Sigmoid colon (tissue), 6 donors: ENCODE measurements at regions not wholly inside any gene's neighbourhood (a gene's known extent, or its start where the extent isn't known, plus 50 kb on each side); places are given as distances from the start of the nearest gene placed in this dataset.
A peak's percentile ranks its signal among the peaks of the same experiment; 100 is the strongest.

ENCODE experiments used
- DNase-seq: peaks from one replicate; pipeline ENCODE4 v3.0.0-alpha.2; 2019
- H3K27ac ChIP-seq, 4 donors: fragments of 200-600 bp; sonication (generic); one replicate each; pipeline ENCODE4 v1.5.1; 2016 to 2019; ENCODE audit warnings: mild to moderate bottlenecking in 1 of 4
- H3K27me3 ChIP-seq, 3 donors: fragments of 200-600 bp; sonication (generic); one replicate each; pipeline ENCODE4 v1.5.1; 2019; ENCODE audit warnings: mild to moderate bottlenecking in 1 of 3
- H3K36me3 ChIP-seq, 4 donors: fragments of 200-600 bp; sonication (generic); one replicate each; pipeline ENCODE4 v1.5.1; 2016 to 2019
- H3K4me1 ChIP-seq, 4 donors: fragments of 200-600 bp; sonication (generic); one replicate each; pipeline ENCODE4 v1.5.1; 2017 to 2019
- H3K4me3 ChIP-seq, 4 donors: fragments of 200-600 bp; sonication (generic); one replicate each; pipeline ENCODE4 v1.5.1; 2017 to 2019; ENCODE audit warnings: mild to moderate bottlenecking in 2 of 4, moderate library complexity in 1 of 4
- H3K9me3 ChIP-seq, 4 donors: fragments of 200-600 bp in 3 of 4; sonication (generic) in 3 of 4; one replicate each; pipeline versions ENCODE4 v1.5.1 to v1.6.1; 2013 to 2019
- CTCF ChIP-seq, 4 experiments: fragments of 450-650 bp in 3 of 4; fragments of 200-600 bp in 1 of 4; IDR thresholded peaks; one replicate each; pipeline ENCODE4 v1.5.1; 2016 to 2019; ENCODE audit warnings: antibody characterized with exemption in 4 of 4, mild to moderate bottlenecking in 3 of 4, moderate library complexity in 2 of 4
- EP300 ChIP-seq, 4 donors: sonication (generic); formaldehyde crosslinking; IDR thresholded peaks; one replicate each; pipeline ENCODE4 v1.6.1; 2017; ENCODE audit warnings: antibody characterized with exemption in 4 of 4
- POLR2A ChIP-seq, 2 donors: fragments of 450-650 bp; IDR thresholded peaks; one replicate each; pipeline ENCODE4 v1.6.1; 2016; ENCODE audit warnings: antibody characterized with exemption in 2 of 2, mild to moderate bottlenecking in 2 of 2, moderate library complexity in 2 of 2
- POLR2AphosphoS5 ChIP-seq, 4 donors: sonication (generic); formaldehyde crosslinking; IDR thresholded peaks; one replicate each; pipeline ENCODE4 v1.6.1; 2017; ENCODE audit warnings: antibody characterized with exemption in 4 of 4
- WGBS, 2 donors: extraction: QIAGEN DNeasy Blood & Tissue Kit; methylation state at CpG; one replicate each; pipeline ENCODE4 v1.1.7; 2013; 5-methylcytosine and 5-hydroxymethylcytosine counted together
- intact Hi-C: fragments of 100-400 bp; cut with DNase I; formaldehyde crosslinking; loops from one replicate; pipeline ENCODE4 v1.15.1; 2023
- donor health status: healthy with polysubstance abuse.
- donor health status: healthy.

- WGBS, 2 donors = 87 to 88% methylated on average over 4 of the region's 4 CpGs
- DNase-seq = no peak
- H3K27ac ChIP-seq = peak overlapping the region in 2 of 4 donors; percentile 18 to 21
- no peak for TF ChIP-seq POLR2A (IDR thresholded peaks at IDR 0.05)
- TF ChIP-seq EP300 (IDR thresholded peaks at IDR 0.05) = no peak
- no peak for TF ChIP-seq CTCF (IDR thresholded peaks at IDR 0.05)
- no peak for TF ChIP-seq POLR2AphosphoS5 (IDR thresholded peaks at IDR 0.05)
- intact Hi-C loops = no loop called here
- no peak overlapping the region for H3K4me3 ChIP-seq
- H3K27me3 ChIP-seq = no peaks in the 10 kb centered on the region
- no peaks in the 10 kb centered on the region for H3K36me3 ChIP-seq
- no peaks in the 10 kb centered on the region for H3K4me1 ChIP-seq
- no peaks in the 10 kb centered on the region for H3K9me3 ChIP-seq
These were observed 622.4 kb upstream of the TBX3 start for GRCh38 chr12:115306380-115306779.

DNA sequence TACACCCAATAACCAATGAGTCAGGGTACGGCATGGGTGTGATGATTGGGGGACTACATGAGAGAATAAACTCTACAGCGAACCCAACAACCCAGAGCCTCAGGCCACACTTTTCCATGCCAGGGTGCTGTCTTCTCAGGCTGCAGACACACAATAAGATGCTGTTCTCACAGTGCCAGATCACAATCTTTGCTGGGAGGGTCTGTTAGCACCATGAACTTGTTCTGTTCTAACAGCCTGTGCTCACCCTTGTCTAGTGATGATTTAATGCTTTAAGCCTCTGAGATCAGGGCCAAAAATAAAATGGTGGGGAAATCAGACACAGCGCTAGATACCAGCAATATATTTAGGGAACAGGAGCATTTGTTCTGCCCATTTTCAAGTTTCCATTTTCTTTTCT is 621.9 kb upstream of the TBX3 start:
- WGBS, 2 donors = 87 to 93% methylated on average over 3 of the region's 3 CpGs
- Histone ChIP-seq H3K9me3 (no peaks in the 10 kb centered on the region), H3K4me3 (no peak overlapping the region), H3K36me3 (no peaks in the 10 kb centered on the region), H3K4me1 (no peaks in the 10 kb centered on the region), H3K27me3 (no peaks in the 10 kb centered on the region), H3K27ac (peak overlapping the region in 2 of 4 donors; percentile 18 to 21)
- DNase-seq = no peak
- intact Hi-C loops = no loop called here
- TF ChIP-seq EP300 (IDR thresholded peaks at IDR 0.05) (no peak), POLR2AphosphoS5 (IDR thresholded peaks at IDR 0.05) (peak in 1 of 4 donors; percentile 26)

GRCh38 chr12:115305275-115305674 is 621.3 kb upstream of the TBX3 start:
- Histone ChIP-seq H3K27ac (no peak overlapping the region), H3K4me1 (no peaks in the 10 kb centered on the region), H3K9me3 (no peaks in the 10 kb centered on the region), H3K4me3 (no peak overlapping the region), H3K27me3 (no peaks in the 10 kb centered on the region), H3K36me3 (no peaks in the 10 kb centered on the region)
- 90 to 92% methylated on average over 4 of the region's 4 CpGs for WGBS, 2 donors
- TF ChIP-seq POLR2AphosphoS5 (IDR thresholded peaks at IDR 0.05) = no peak
- no peak for TF ChIP-seq CTCF (IDR thresholded peaks at IDR 0.05)
- TF ChIP-seq EP300 (IDR thresholded peaks at IDR 0.05) = no peak
- TF ChIP-seq POLR2A (IDR thresholded peaks at IDR 0.05) = no peak
- intact Hi-C loops = no loop called here
- DNase-seq = no peak

GRCh38 chr12:115303723-115304309 is 619.8 kb upstream of the TBX3 start:
- Histone ChIP-seq H3K27ac (no peak overlapping the region), H3K9me3 (no peaks in the 10 kb centered on the region), H3K4me1 (no peaks in the 10 kb centered on the region), H3K27me3 (no peaks in the 10 kb centered on the region), H3K4me3 (no peak overlapping the region), H3K36me3 (no peaks in the 10 kb centered on the region)
- 61 to 76% methylated on average over 4 of the region's 4 CpGs for whole genome bisulfite sequencing, 2 donors
- TF ChIP-seq POLR2A (IDR thresholded peaks at IDR 0.05) (no peak), CTCF (IDR thresholded peaks at IDR 0.05) (no peak)
- intact Hi-C loops = no loop called here
- DNase-seq = no peak

DNA sequence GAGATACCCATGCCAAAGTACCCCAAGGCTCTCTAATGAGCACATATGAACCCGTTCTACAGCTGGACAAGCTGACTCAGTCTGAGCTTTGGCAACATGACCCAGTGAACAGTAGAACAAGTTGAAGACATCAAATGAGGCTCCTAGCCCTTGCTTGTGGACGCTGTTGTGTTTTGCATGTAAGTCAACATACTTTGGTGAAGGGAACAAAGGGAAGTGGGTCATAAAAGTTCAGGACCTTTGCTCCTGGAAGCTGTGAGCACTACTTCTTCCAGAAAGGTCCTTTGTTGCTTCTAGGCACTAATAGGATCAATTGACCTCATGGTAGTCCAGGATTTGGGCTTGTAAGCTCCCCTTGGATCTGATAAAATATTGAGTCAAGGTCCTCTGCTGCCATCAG is 613.5 kb upstream of the TBX3 start:
- no peak overlapping the region for H3K4me3 ChIP-seq
- no peaks in the 10 kb centered on the region for H3K9me3 ChIP-seq
- no peak overlapping the region for H3K27ac ChIP-seq
- H3K36me3 ChIP-seq = no peaks in the 10 kb centered on the region
- peaks cover 0 to 14% (median 2%) of the 10 kb centered on the region in 4 donors for H3K4me1 ChIP-seq
- TF ChIP-seq EP300 (IDR thresholded peaks at IDR 0.05) (no peak), POLR2A (IDR thresholded peaks at IDR 0.05) (no peak), CTCF (IDR thresholded peaks at IDR 0.05) (no peak), POLR2AphosphoS5 (IDR thresholded peaks at IDR 0.05) (no peak)
- intact Hi-C loops = no loop called here
- no peak for DNase-seq
- no peaks in the 10 kb centered on the region for H3K27me3 ChIP-seq
- WGBS, 2 donors = 14 to 65% methylated on average over 2 of the region's 2 CpGs
